Gastrocnemius medialis (tissue), 4 donors: ENCODE measurements at regions not wholly inside any gene's neighbourhood (a gene's known extent, or its start where the extent isn't known, plus 50 kb on each side); places are given as distances from the start of the nearest gene placed in this dataset.

Source experiments
- POLR2A ChIP-seq, 2 donors: fragments of 450-650 bp; IDR thresholded peaks; one replicate each; pipeline ENCODE4 v1.6.1; 2017; ENCODE audit warnings: antibody characterized with exemption in 2 of 2, mild to moderate bottlenecking in 2 of 2, moderate library complexity in 2 of 2
- TF ChIP-seq, protein P1 (sequence below), 5 experiments: fragments of 450-650 bp in 3 of 5; fragments of 200-600 bp in 2 of 5; sonication (generic) in 2 of 5; IDR thresholded peaks in 4 of 5; conservative IDR thresholded peaks in 1 of 5; 1 replicate in 4 of 5; 2 replicates in 1 of 5; pipeline ENCODE4 v1.5.1; 2016 to 2019; ENCODE audit warnings: antibody characterized with exemption in 5 of 5, mild to moderate bottlenecking in 3 of 5, moderate library complexity in 3 of 5

DNA sequence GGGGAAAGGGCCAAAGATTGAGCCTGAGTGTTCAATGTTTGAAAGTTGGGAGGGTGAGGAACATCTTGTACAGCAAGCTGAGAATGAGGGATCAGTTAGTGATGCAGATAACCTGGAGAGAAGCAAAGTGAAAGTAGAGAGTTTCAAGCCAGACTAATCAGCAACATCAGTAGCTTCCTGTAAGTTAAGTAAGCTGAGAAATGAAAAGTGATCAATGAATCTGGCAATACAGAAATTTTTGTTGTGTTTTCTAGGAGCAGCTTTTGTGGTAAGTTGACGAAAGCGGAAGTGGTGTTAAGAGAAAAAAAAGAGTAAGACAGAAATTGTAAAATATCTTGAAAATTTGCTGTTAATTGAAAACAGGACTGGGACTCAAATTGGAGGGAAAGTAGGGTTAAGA lies 855.5 kb upstream of the MAP3K7 start:
- TF ChIP-seq, protein P1, sequence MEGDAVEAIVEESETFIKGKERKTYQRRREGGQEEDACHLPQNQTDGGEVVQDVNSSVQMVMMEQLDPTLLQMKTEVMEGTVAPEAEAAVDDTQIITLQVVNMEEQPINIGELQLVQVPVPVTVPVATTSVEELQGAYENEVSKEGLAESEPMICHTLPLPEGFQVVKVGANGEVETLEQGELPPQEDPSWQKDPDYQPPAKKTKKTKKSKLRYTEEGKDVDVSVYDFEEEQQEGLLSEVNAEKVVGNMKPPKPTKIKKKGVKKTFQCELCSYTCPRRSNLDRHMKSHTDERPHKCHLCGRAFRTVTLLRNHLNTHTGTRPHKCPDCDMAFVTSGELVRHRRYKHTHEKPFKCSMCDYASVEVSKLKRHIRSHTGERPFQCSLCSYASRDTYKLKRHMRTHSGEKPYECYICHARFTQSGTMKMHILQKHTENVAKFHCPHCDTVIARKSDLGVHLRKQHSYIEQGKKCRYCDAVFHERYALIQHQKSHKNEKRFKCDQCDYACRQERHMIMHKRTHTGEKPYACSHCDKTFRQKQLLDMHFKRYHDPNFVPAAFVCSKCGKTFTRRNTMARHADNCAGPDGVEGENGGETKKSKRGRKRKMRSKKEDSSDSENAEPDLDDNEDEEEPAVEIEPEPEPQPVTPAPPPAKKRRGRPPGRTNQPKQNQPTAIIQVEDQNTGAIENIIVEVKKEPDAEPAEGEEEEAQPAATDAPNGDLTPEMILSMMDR (IDR thresholded peaks at IDR 0.05 in 4 of 5, conservative IDR thresholded peaks at IDR 0.05 in 1 of 5): no peak
- no peak for TF ChIP-seq POLR2A (IDR thresholded peaks at IDR 0.05)
